ENCODE measurements at regions not wholly inside any gene's neighbourhood (a gene's known extent, or its start where the extent isn't known, plus 50 kb on each side); places are given as distances from the start of the nearest gene placed in this dataset.

- no peak for TF ChIP-seq CTCF (IDR thresholded peaks at IDR 0.05)
Observed at GRCh38 chrX:102008901-102009300, 77.1 kb upstream of the ZMAT1 start.

GRCh38 chrX:101999644-102000539 is 68.1 kb upstream of the ZMAT1 start:
- no peak for TF ChIP-seq CTCF (IDR thresholded peaks at IDR 0.05)

GRCh38 chrX:101993335-101993734 is 61.5 kb upstream of the ZMAT1 start:
- no peak for TF ChIP-seq CTCF (IDR thresholded peaks at IDR 0.05)

GRCh38 chrX:101986586-101986985 is 54.8 kb upstream of the ZMAT1 start:
- no peak for TF ChIP-seq CTCF (IDR thresholded peaks at IDR 0.05)

Data from LNCAP (cell line).